ENCODE measurements at regions not wholly inside any gene's neighbourhood (a gene's known extent, or its start where the extent isn't known, plus 50 kb on each side); places are given as distances from the start of the nearest gene placed in this dataset.

GRCh38 chr4:62232814-62233213 lies 1032.7 kb downstream of the ADGRL3 start:
- no peak for TF ChIP-seq CTCF (IDR thresholded peaks at IDR 0.05)
- DNase-seq: no peak
- intact Hi-C loops (cut with DNase I; ENCODE audit: low total_unique reads): no loop called here
- Histone ChIP-seq H3K36me3 (no peaks in the 10 kb centered on the region), H3K27me3 (no peaks in the 10 kb centered on the region), H3K4me1 (no peaks in the 10 kb centered on the region), H3K4me3 (no peak overlapping the region), H3K27ac (no peak overlapping the region), H3K9me3 (no peaks in the 10 kb centered on the region)

GRCh38 chr4:62231994-62232393 lies 1031.9 kb downstream of the ADGRL3 start:
- no peaks in the 10 kb centered on the region for H3K9me3 ChIP-seq
- H3K4me3 ChIP-seq: no peak overlapping the region
- DNase-seq: no peak
- no peak overlapping the region for H3K27ac ChIP-seq
- H3K36me3 ChIP-seq: no peaks in the 10 kb centered on the region
- intact Hi-C loops (cut with DNase I; ENCODE audit: low total_unique reads): no loop called here
- no peaks in the 10 kb centered on the region for H3K27me3 ChIP-seq
- H3K4me1 ChIP-seq: no peaks in the 10 kb centered on the region
- TF ChIP-seq CTCF (IDR thresholded peaks at IDR 0.05): no peak

- Histone ChIP-seq H3K9me3 (no peaks in the 10 kb centered on the region), H3K27ac (no peak overlapping the region), H3K36me3 (no peaks in the 10 kb centered on the region), H3K4me3 (no peak overlapping the region), H3K27me3 (no peaks in the 10 kb centered on the region), H3K4me1 (no peaks in the 10 kb centered on the region)
- intact Hi-C loops (cut with DNase I; ENCODE audit: low total_unique reads): no loop called here
- DNase-seq: no peak
- no peak for TF ChIP-seq CTCF (IDR thresholded peaks at IDR 0.05)
Measured at GRCh38 chr4:62226082-62226481, 1026.0 kb downstream of the ADGRL3 start.

GRCh38 chr4:62222121-62222520 lies 1022.0 kb downstream of the ADGRL3 start:
- intact Hi-C loops (cut with DNase I; ENCODE audit: low total_unique reads): no loop called here
- H3K9me3 ChIP-seq: no peaks in the 10 kb centered on the region
- no peaks in the 10 kb centered on the region for H3K4me1 ChIP-seq
- DNase-seq: no peak
- H3K4me3 ChIP-seq: no peak overlapping the region
- no peaks in the 10 kb centered on the region for H3K27me3 ChIP-seq
- H3K27ac ChIP-seq: no peak overlapping the region
- no peak for TF ChIP-seq CTCF (IDR thresholded peaks at IDR 0.05)
- H3K36me3 ChIP-seq: no peaks in the 10 kb centered on the region

- Histone ChIP-seq H3K9me3 (no peaks in the 10 kb centered on the region), H3K4me1 (no peaks in the 10 kb centered on the region), H3K4me3 (no peak overlapping the region), H3K27me3 (no peaks in the 10 kb centered on the region), H3K27ac (no peak overlapping the region), H3K36me3 (no peaks in the 10 kb centered on the region)
- DNase-seq: no peak
- intact Hi-C loops (cut with DNase I; ENCODE audit: low total_unique reads): no loop called here
- no peak for TF ChIP-seq CTCF (IDR thresholded peaks at IDR 0.05)
Measured at GRCh38 chr4:62210486-62210885, 1010.4 kb downstream of the ADGRL3 start.

- Histone ChIP-seq H3K36me3 (no peaks in the 10 kb centered on the region), H3K4me1 (no peaks in the 10 kb centered on the region), H3K4me3 (no peak overlapping the region), H3K27me3 (no peaks in the 10 kb centered on the region), H3K9me3 (no peaks in the 10 kb centered on the region), H3K27ac (no peak overlapping the region)
- DNase-seq: no peak
- no peak for TF ChIP-seq CTCF (IDR thresholded peaks at IDR 0.05)
- intact Hi-C loops (cut with DNase I; ENCODE audit: low total_unique reads): no loop called here
Measured at GRCh38 chr4:62209757-62210485, 1009.8 kb downstream of the ADGRL3 start.

All from tibial artery (tissue), 4 donors.